Activated CD4-positive, alpha-beta memory T cell treated with anti-CD3 and anti-CD28 coated beads, Interleukin-2, amount 10 ng/mL, durations not matched to agents 7 days and 5 days (primary cell): ENCODE measurements at regions not wholly inside any gene's neighbourhood (a gene's known extent, or its start where the extent isn't known, plus 50 kb on each side); places are given as distances from the start of the nearest gene placed in this dataset.

Experiments used
- CTCF ChIA-PET: fragments of 350-600 bp; sonication (Branson Sonifier 250); formaldehyde crosslinking; loops from one replicate; lab custom pipeline; 2021; ENCODE audit warnings: antibody characterized with exemption, inconsistent platforms; lab: Charles Lee
- POLR2A ChIA-PET: fragments of 350-600 bp; sonication (Branson Sonifier 250); formaldehyde crosslinking; loops from one replicate; lab custom pipeline; 2021; ENCODE audit warnings: antibody characterized with exemption; lab: Charles Lee
- DNase-seq: peaks from one replicate; pipeline ENCODE4 v3.0.0-alpha.2; 2020
- H3K27ac Mint-ChIP-seq: one replicate; pipeline ENCODE4 v1.8.0; 2021; ENCODE audit warnings: mild to moderate bottlenecking, mixed read lengths
- H3K27me3 Mint-ChIP-seq: one replicate; pipeline ENCODE4 v1.8.0; 2021; ENCODE audit warnings: mixed read lengths
- H3K36me3 Mint-ChIP-seq: one replicate; pipeline ENCODE4 v1.8.0; 2021; ENCODE audit warnings: low read depth, mixed read lengths
- H3K4me1 Mint-ChIP-seq: one replicate; pipeline ENCODE4 v1.8.0; 2021; ENCODE audit warnings: mixed read lengths
- H3K4me3 Mint-ChIP-seq: one replicate; pipeline ENCODE4 v1.8.0; 2021; ENCODE audit warnings: mild to moderate bottlenecking, mixed read lengths
- H3K9me3 Mint-ChIP-seq: one replicate; pipeline ENCODE4 v1.8.0; 2021; ENCODE audit warnings: mixed read lengths

DNA sequence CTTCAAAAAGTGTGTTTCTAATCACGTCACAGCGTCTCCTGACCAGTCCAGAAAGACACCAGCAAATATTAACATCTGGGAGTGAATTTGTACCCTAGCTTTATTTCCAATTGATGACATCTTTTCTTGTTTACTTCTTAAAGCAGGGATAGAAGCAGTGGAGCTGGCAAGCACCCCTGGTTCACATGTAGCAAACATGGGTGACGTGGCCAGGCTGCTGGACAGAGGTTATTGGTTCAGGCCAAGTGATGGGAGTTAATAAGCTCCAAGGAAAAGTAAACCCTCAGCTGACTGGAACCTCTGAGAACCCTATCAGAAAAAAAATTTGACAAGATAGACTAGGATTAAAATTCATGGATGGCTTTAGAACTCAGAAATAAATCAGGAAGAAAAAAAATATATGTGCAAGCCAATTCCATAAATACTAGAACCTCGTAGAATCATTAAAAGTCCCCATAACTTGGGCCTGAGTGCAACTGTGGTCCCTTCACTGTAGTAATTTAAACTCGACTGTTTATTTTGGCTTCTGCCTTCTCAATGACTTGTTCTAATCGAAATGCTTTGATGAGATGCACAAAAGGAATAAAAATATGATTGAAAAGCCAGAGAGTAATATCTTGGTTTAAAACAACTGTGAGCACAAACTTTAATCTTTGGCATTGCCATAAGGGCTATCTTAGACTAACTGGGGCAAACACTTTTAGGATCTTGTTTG is 121.5 kb upstream of the CTAGE1 start:
- ChIA-PET CTCF (no interaction called here), POLR2A (no interaction called here)
- no peak for DNase-seq
- no peak overlapping the region for H3K4me3 Mint-ChIP-seq
- H3K27ac Mint-ChIP-seq = no peak overlapping the region
- peaks cover 3% of the 10 kb centered on the region for H3K9me3 Mint-ChIP-seq
- no peaks in the 10 kb centered on the region for H3K27me3 Mint-ChIP-seq
- H3K36me3 Mint-ChIP-seq = no peaks in the 10 kb centered on the region
- H3K4me1 Mint-ChIP-seq = no peaks in the 10 kb centered on the region

- Mint-ChIP-seq H3K4me1 (no peaks in the 10 kb centered on the region), H3K4me3 (no peak overlapping the region), H3K27ac (no peak overlapping the region), H3K36me3 (no peaks in the 10 kb centered on the region), H3K27me3 (no peaks in the 10 kb centered on the region), H3K9me3 (peaks cover 6% of the 10 kb centered on the region)
- ChIA-PET POLR2A (no interaction called here), CTCF (no interaction called here)
- DNase-seq = no peak
Observed at GRCh38 chr18:22541232-22541631, 123.5 kb upstream of the CTAGE1 start.

DNA sequence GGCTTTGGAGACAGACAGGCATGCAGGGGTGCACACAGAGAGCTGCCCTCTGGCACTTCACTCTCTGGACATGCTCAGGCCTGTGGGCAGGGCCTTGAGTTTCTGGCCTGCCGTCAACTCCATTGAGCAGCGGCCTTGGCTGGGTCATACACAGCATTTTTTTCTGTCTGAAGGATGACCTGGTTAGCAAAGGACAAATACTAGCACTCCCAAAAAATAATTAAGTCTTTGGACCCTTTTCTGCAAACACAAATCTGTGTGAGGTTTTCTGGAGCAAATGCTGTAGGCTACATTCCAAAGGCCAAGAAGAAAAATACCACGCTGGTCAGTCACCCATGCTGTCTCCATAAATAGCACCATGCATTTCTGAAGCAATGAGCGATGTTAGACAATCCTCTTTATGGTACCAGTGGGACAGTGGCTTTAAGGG is 124.7 kb upstream of the CTAGE1 start:
- H3K27me3 Mint-ChIP-seq = no peaks in the 10 kb centered on the region
- no peak overlapping the region for H3K27ac Mint-ChIP-seq
- no peak overlapping the region for H3K4me3 Mint-ChIP-seq
- H3K9me3 Mint-ChIP-seq = peaks cover 6% of the 10 kb centered on the region
- DNase-seq = no peak
- H3K4me1 Mint-ChIP-seq = no peaks in the 10 kb centered on the region
- CTCF ChIA-PET = no interaction called here
- H3K36me3 Mint-ChIP-seq = no peaks in the 10 kb centered on the region
- POLR2A ChIA-PET = no interaction called here

DNA sequence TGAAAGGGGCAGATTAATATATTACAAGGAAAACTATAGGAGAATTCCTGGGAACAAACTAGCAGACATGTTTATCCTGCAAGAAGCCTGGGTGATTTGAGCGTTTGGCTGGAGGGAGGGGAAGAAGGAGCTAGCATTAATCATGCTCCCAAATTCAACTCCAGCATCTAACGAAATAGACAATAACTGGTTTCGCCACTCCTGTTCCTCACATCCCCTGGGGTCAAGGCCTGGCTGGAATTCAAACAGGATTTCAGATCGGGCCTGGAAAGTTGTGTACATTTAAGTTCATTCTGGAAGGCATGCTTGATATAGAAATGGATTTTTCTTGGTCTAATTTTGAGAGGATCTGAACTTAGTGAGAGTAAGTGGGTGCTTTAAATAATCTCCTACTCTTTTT is 126.1 kb upstream of the CTAGE1 start:
- peaks cover 6% of the 10 kb centered on the region for H3K9me3 Mint-ChIP-seq
- no peak overlapping the region for H3K27ac Mint-ChIP-seq
- H3K36me3 Mint-ChIP-seq = no peaks in the 10 kb centered on the region
- H3K4me1 Mint-ChIP-seq = no peaks in the 10 kb centered on the region
- DNase-seq = no peak
- CTCF ChIA-PET = no interaction called here
- H3K4me3 Mint-ChIP-seq = no peak overlapping the region
- POLR2A ChIA-PET = no interaction called here
- H3K27me3 Mint-ChIP-seq = no peaks in the 10 kb centered on the region

DNA sequence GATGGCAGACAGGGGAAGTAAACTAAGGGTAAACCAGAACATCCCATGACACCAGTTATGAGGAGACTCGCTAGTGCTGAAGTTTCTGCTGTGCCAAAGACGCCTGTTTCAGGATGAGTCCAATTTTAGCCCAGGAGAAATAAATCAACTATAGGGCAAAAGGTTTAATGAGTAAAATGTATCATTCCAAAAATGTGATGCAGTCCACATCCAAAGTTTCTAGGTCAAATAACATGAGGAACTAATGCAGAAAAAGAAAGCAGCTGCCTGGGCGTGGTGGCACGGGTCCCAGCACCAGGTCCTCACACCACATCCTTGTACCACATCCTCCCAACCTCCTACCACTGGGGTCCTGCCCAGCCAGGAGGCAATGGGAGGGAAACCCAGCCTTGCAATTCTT is 126.9 kb upstream of the CTAGE1 start:
- peaks cover 6% of the 10 kb centered on the region for H3K9me3 Mint-ChIP-seq
- DNase-seq = no peak
- CTCF ChIA-PET = no interaction called here
- no peaks in the 10 kb centered on the region for H3K4me1 Mint-ChIP-seq
- H3K36me3 Mint-ChIP-seq = no peaks in the 10 kb centered on the region
- POLR2A ChIA-PET = no interaction called here
- no peak overlapping the region for H3K27ac Mint-ChIP-seq
- no peaks in the 10 kb centered on the region for H3K27me3 Mint-ChIP-seq
- no peak overlapping the region for H3K4me3 Mint-ChIP-seq

GRCh38 chr18:22545066-22545760 is 127.5 kb upstream of the CTAGE1 start:
- DNase-seq = no peak
- H3K4me1 Mint-ChIP-seq = no peaks in the 10 kb centered on the region
- ChIA-PET CTCF (no interaction called here), POLR2A (no interaction called here)
- no peak overlapping the region for H3K4me3 Mint-ChIP-seq
- H3K27ac Mint-ChIP-seq = no peak overlapping the region
- H3K27me3 Mint-ChIP-seq = no peaks in the 10 kb centered on the region
- no peaks in the 10 kb centered on the region for H3K36me3 Mint-ChIP-seq
- peaks cover 6% of the 10 kb centered on the region for H3K9me3 Mint-ChIP-seq

- Mint-ChIP-seq H3K27me3 (no peaks in the 10 kb centered on the region), H3K4me1 (no peaks in the 10 kb centered on the region), H3K36me3 (no peaks in the 10 kb centered on the region), H3K4me3 (no peak overlapping the region), H3K9me3 (peaks cover 4% of the 10 kb centered on the region), H3K27ac (no peak overlapping the region)
- ChIA-PET POLR2A (no interaction called here), CTCF (no interaction called here)
- DNase-seq = no peak
Observed at GRCh38 chr18:22546905-22547570, 129.3 kb upstream of the CTAGE1 start.

GRCh38 chr18:22547807-22548561 is 130.3 kb upstream of the CTAGE1 start:
- DNase-seq = no peak
- Mint-ChIP-seq H3K4me3 (no peak overlapping the region), H3K27ac (no peak overlapping the region), H3K4me1 (no peaks in the 10 kb centered on the region), H3K27me3 (no peaks in the 10 kb centered on the region), H3K36me3 (no peaks in the 10 kb centered on the region), H3K9me3 (peaks cover 4% of the 10 kb centered on the region)
- CTCF ChIA-PET = no interaction called here
- POLR2A ChIA-PET = no interaction called here

GRCh38 chr18:22549260-22549937 is 131.7 kb upstream of the CTAGE1 start:
- DNase-seq = no peak
- no peaks in the 10 kb centered on the region for H3K27me3 Mint-ChIP-seq
- H3K36me3 Mint-ChIP-seq = no peaks in the 10 kb centered on the region
- H3K27ac Mint-ChIP-seq = no peak overlapping the region
- H3K4me3 Mint-ChIP-seq = no peak overlapping the region
- H3K4me1 Mint-ChIP-seq = no peaks in the 10 kb centered on the region
- POLR2A ChIA-PET = no interaction called here
- peaks cover under 1% of the 10 kb centered on the region for H3K9me3 Mint-ChIP-seq
- CTCF ChIA-PET = no interaction called here

- DNase-seq = no peak
Observed at GRCh38 chr18:22550366-22550765, 132.7 kb upstream of the CTAGE1 start.

GRCh38 chr18:22550861-22551260 is 133.1 kb upstream of the CTAGE1 start:
- Mint-ChIP-seq H3K27me3 (no peaks in the 10 kb centered on the region), H3K36me3 (no peaks in the 10 kb centered on the region), H3K4me1 (no peaks in the 10 kb centered on the region), H3K4me3 (no peak overlapping the region), H3K27ac (no peak overlapping the region), H3K9me3 (no peaks in the 10 kb centered on the region)
- POLR2A ChIA-PET = no interaction called here
- DNase-seq = no peak
- CTCF ChIA-PET = no interaction called here

More at GRCh38 chr18:22550366-22550765, 132.7 kb upstream of the CTAGE1 start:
- Mint-ChIP-seq H3K36me3 (no peaks in the 10 kb centered on the region), H3K4me3 (no peak overlapping the region), H3K27me3 (no peaks in the 10 kb centered on the region), H3K4me1 (no peaks in the 10 kb centered on the region), H3K9me3 (no peaks in the 10 kb centered on the region), H3K27ac (no peak overlapping the region)
- POLR2A ChIA-PET = no interaction called here
- CTCF ChIA-PET = no interaction called here

DNA sequence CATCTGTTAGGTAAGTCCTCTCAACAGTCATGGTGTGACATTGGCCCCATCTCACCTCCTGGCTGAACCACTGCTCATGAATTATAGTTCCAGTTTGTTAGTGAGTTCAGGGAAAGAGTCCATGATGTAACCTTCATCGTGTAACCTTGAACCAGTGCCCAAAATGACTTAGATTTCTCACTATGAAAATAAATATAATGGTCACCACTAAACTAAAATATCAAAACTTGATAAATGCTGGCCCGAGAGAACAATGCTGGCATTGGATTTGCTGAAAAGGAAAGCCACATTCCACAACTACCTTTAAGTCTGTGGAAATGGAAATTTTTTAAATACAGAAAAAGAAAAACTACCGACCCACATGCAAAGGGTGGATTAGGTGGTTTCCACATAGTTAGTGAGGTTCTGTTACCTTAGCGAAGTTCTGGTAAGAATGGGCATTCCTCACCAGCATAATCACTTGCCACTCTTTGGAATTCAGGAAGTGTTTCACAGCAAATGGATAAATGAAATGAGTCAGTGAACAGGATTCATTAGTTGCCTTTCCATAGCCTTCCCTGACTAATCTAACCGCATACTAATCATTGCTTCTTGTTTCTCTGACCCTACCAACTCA is 133.9 kb upstream of the CTAGE1 start:
- ChIA-PET CTCF (no interaction called here), POLR2A (no interaction called here)
- Mint-ChIP-seq H3K36me3 (no peaks in the 10 kb centered on the region), H3K4me3 (no peak overlapping the region), H3K27ac (no peak overlapping the region), H3K27me3 (peaks cover 1% of the 10 kb centered on the region), H3K4me1 (no peaks in the 10 kb centered on the region), H3K9me3 (no peaks in the 10 kb centered on the region)
- DNase-seq = no peak
